ENCODE measurements at regions not wholly inside any gene's neighbourhood (a gene's known extent, or its start where the extent isn't known, plus 50 kb on each side); places are given as distances from the start of the nearest gene placed in this dataset.

DNA sequence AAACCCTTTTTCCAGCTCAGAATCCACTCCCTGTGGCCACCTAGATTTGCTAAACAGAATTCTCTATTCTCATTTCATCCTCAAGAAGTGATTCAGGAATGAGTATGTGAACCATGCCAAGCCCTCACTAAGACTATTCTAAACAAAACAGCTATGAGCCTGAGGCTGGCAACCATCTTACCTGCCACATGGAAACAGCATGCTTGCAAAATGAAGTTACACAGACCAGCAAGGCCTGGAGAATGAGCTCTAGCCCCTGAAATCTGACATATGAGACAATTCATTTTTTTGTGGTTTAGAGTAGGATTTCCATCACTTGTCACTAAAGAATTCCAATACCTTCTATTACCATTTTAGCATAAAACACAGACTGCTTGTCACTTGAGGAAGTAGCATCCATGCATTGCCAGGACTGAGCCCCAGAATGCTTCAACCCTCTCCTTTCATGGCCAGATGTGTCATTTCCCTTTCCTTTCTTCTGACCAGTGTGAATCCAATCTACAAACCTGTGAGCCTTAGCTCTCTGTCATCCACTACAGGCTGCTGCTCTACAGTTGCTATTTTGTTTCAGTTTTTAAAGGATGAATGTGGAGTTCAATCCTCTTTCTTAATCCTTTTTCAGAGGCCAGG lies 744.3 kb upstream of the ACVR2A start:
- Mint-ChIP-seq H3K27me3 (ENCODE audit: unreplicated experiment) (no peaks in the 10 kb centered on the region), H3K36me3 (ENCODE audit: unreplicated experiment) (no peaks in the 10 kb centered on the region), H3K27ac (ENCODE audit: unreplicated experiment) (no peak overlapping the region), H3K4me1 (ENCODE audit: unreplicated experiment) (no peaks in the 10 kb centered on the region), H3K9me3 (ENCODE audit: unreplicated experiment) (no peaks in the 10 kb centered on the region), H3K4me3 (ENCODE audit: unreplicated experiment) (no peak overlapping the region)
- no peak for DNase-seq (ENCODE audit: extremely low spot score, unreplicated experiment)
- TF ChIP-seq, protein P1, sequence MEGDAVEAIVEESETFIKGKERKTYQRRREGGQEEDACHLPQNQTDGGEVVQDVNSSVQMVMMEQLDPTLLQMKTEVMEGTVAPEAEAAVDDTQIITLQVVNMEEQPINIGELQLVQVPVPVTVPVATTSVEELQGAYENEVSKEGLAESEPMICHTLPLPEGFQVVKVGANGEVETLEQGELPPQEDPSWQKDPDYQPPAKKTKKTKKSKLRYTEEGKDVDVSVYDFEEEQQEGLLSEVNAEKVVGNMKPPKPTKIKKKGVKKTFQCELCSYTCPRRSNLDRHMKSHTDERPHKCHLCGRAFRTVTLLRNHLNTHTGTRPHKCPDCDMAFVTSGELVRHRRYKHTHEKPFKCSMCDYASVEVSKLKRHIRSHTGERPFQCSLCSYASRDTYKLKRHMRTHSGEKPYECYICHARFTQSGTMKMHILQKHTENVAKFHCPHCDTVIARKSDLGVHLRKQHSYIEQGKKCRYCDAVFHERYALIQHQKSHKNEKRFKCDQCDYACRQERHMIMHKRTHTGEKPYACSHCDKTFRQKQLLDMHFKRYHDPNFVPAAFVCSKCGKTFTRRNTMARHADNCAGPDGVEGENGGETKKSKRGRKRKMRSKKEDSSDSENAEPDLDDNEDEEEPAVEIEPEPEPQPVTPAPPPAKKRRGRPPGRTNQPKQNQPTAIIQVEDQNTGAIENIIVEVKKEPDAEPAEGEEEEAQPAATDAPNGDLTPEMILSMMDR (IDR thresholded peaks at IDR 0.05): no peak

DNA sequence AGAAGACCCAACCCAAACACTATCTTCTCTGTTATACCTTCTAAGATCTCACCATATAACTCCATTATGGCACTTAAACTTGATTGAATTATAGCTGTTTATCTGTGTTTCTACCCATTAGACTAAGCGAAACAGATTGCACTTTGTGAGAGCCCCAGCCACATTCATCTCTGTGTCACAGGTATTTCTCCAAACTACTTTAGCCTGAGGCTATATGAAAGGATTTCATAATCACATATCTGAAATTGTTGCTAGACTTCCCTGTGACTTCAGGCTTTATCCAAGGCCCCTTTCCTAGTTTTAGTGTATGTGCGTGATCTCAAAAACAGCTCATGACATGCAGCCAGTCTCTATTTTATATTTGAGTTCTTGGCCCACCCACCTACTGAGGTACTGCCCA lies 745.0 kb upstream of the ACVR2A start:
- Mint-ChIP-seq H3K27me3 (ENCODE audit: unreplicated experiment) (no peaks in the 10 kb centered on the region), H3K27ac (ENCODE audit: unreplicated experiment) (no peak overlapping the region), H3K36me3 (ENCODE audit: unreplicated experiment) (no peaks in the 10 kb centered on the region), H3K9me3 (ENCODE audit: unreplicated experiment) (no peaks in the 10 kb centered on the region), H3K4me3 (ENCODE audit: unreplicated experiment) (no peak overlapping the region), H3K4me1 (ENCODE audit: unreplicated experiment) (no peaks in the 10 kb centered on the region)
- TF ChIP-seq, protein P1 (IDR thresholded peaks at IDR 0.05): no peak
- DNase-seq (ENCODE audit: extremely low spot score, unreplicated experiment): no peak

DNA sequence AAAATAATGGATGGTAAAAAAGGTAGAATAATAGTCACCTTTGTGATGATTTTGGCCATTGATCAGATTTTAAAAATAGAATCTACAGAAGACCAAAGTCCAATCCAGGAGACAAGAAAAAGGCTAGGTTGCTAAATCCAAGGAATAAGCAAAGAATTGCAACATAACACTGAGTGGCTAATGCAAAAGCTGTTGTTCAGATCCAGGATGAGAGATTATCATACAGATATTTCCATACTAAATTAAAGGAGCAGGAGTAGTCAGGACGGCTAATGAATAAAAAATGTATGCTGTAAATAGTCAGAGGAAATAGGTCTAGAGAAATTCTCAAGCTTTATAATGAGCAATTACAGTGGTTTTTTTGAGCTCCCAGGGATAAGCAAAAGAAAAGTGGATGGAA lies 745.9 kb upstream of the ACVR2A start:
- Mint-ChIP-seq H3K36me3 (ENCODE audit: unreplicated experiment) (no peaks in the 10 kb centered on the region), H3K27ac (ENCODE audit: unreplicated experiment) (no peak overlapping the region), H3K4me3 (ENCODE audit: unreplicated experiment) (no peak overlapping the region), H3K4me1 (ENCODE audit: unreplicated experiment) (no peaks in the 10 kb centered on the region), H3K27me3 (ENCODE audit: unreplicated experiment) (no peaks in the 10 kb centered on the region), H3K9me3 (ENCODE audit: unreplicated experiment) (no peaks in the 10 kb centered on the region)
- TF ChIP-seq, protein P1 (IDR thresholded peaks at IDR 0.05): no peak
- DNase-seq (ENCODE audit: extremely low spot score, unreplicated experiment): no peak

DNA sequence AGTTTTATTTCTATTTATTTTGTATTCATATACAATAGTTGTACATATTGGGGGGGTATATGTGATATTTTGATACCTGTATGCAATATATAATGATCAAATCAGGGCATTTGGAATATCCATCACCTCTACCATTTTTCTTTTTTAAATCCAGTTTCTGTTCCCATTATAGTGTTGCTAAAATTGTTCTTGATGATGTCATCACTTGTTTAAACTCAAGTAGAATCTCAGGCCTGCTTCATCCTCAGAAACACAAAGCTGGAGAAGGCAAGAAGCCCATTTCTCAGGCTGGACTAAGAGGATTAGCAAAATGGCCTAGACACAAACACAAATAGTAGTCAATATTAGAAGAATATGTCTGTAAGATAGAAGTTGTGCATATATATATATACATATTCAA lies 747.1 kb upstream of the ACVR2A start:
- Mint-ChIP-seq H3K4me1 (ENCODE audit: unreplicated experiment) (no peaks in the 10 kb centered on the region), H3K36me3 (ENCODE audit: unreplicated experiment) (no peaks in the 10 kb centered on the region), H3K27ac (ENCODE audit: unreplicated experiment) (no peak overlapping the region)

DNA sequence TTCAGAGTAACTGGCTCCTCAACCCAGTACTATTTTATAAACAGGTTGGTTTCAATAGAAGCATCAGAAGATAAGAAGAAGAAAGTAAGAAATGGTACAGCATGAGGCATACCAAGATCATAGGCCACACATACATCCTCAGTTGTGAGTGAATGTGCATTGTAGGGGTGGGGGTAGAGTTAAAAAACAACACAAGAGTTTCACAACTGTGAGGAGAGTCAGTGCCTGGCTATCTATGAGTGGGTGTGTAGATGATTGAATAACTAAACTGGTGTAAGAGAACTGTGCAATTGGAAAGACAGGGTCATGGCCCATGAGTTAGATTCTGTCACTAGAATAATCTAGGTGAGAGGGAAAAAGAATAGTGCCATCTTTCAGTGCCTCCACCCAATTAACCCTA lies 748.2 kb upstream of the ACVR2A start:
- H3K27ac Mint-ChIP-seq (ENCODE audit: unreplicated experiment): no peak overlapping the region

More for the DNA sequence above, 747.1 kb upstream of the ACVR2A start:
- Mint-ChIP-seq H3K27me3 (ENCODE audit: unreplicated experiment) (no peaks in the 10 kb centered on the region), H3K4me3 (ENCODE audit: unreplicated experiment) (no peak overlapping the region), H3K9me3 (ENCODE audit: unreplicated experiment) (no peaks in the 10 kb centered on the region)
- no peak for DNase-seq (ENCODE audit: extremely low spot score, unreplicated experiment)
- TF ChIP-seq, protein P1 (IDR thresholded peaks at IDR 0.05): no peak

More for the DNA sequence above, 748.2 kb upstream of the ACVR2A start:
- no peak for DNase-seq (ENCODE audit: extremely low spot score, unreplicated experiment)
- Mint-ChIP-seq H3K36me3 (ENCODE audit: unreplicated experiment) (no peaks in the 10 kb centered on the region), H3K4me1 (ENCODE audit: unreplicated experiment) (no peaks in the 10 kb centered on the region), H3K9me3 (ENCODE audit: unreplicated experiment) (no peaks in the 10 kb centered on the region), H3K4me3 (ENCODE audit: unreplicated experiment) (no peak overlapping the region), H3K27me3 (ENCODE audit: unreplicated experiment) (no peaks in the 10 kb centered on the region)
- TF ChIP-seq, protein P1 (IDR thresholded peaks at IDR 0.05): no peak

All from osteocyte (in vitro differentiated cells).